Caco-2 (cell line): ENCODE measurements at regions not wholly inside any gene's neighbourhood (a gene's known extent, or its start where the extent isn't known, plus 50 kb on each side); places are given as distances from the start of the nearest gene placed in this dataset.

Experiments
- BruUV-seq: library from RNA; stranded (reverse); fragments of 400-500 nt; replicated peaks from 2 replicates; lab custom pipeline; 2021; lab: Mats Ljungman, UMichigan
- CTCF ChIA-PET: fragments of 300-600 bp; sonication (Branson Sonifier 250); formaldehyde crosslinking; loops from one replicate; lab custom pipeline; 2022; ENCODE audit warnings: antibody characterized with exemption; lab: Charles Lee
- POLR2A ChIA-PET: fragments of 300-600 bp; sonication (Branson Sonifier 250); formaldehyde crosslinking; loops from one replicate; lab custom pipeline; 2022; ENCODE audit warnings: antibody characterized with exemption; lab: Charles Lee
- DNase-seq, 2 experiments: peaks; one replicate each; pipeline versions ENCODE4 v3.0.0 to v3.0.0-alpha.2; 2020 to 2022
- H3K27me3 ChIP-seq: replicated peaks from 2 replicates; pipeline ENCODE4 v1.6.0; 2011; ENCODE audit warnings: low read length; ENCODE audit not compliant: control insufficient read depth, insufficient read depth
- H3K36me3 ChIP-seq: 2 replicates; pipeline ENCODE4 v1.5.1; 2011; ENCODE audit warnings: low read length; ENCODE audit not compliant: control insufficient read depth, insufficient read depth
- H3K4me1 ChIP-seq: fragments of 250-450 bp; sonication (Bioruptor Pico); 2 replicates; pipeline ENCODE4 v1.5.1; 2020; ENCODE audit warnings: mild to moderate bottlenecking
- H3K4me3 ChIP-seq: 2 replicates; pipeline ENCODE4 v1.5.1; 2011; ENCODE audit warnings: low read depth, mild to moderate bottlenecking, control low read depth, low read length
- H3K9me3 ChIP-seq: fragments of 250-450 bp; sonication (Bioruptor Pico); 2 replicates; pipeline ENCODE4 v1.5.1; 2020; ENCODE audit warnings: mild to moderate bottlenecking, moderate library complexity
- H3K27ac Mint-ChIP-seq: one replicate; pipeline ENCODE4 v1.8.0; 2022; ENCODE audit warnings: mixed read lengths; ENCODE audit not compliant: unreplicated experiment
- H3K27me3 Mint-ChIP-seq: one replicate; pipeline ENCODE4 v1.8.0; 2022; ENCODE audit warnings: mixed read lengths; ENCODE audit not compliant: insufficient read depth, unreplicated experiment
- H3K36me3 Mint-ChIP-seq: one replicate; pipeline ENCODE4 v1.8.0; 2022; ENCODE audit warnings: mild to moderate bottlenecking, mixed read lengths; ENCODE audit not compliant: insufficient read depth, unreplicated experiment
- H3K4me1 Mint-ChIP-seq: one replicate; pipeline ENCODE4 v1.8.0; 2022; ENCODE audit warnings: low read depth, mixed read lengths; ENCODE audit not compliant: unreplicated experiment
- H3K4me3 Mint-ChIP-seq: one replicate; pipeline ENCODE4 v1.8.0; 2022; ENCODE audit warnings: mild to moderate bottlenecking, moderate library complexity, mixed read lengths; ENCODE audit not compliant: unreplicated experiment
- H3K9me3 Mint-ChIP-seq: one replicate; pipeline ENCODE4 v1.8.0; 2022; ENCODE audit warnings: mixed read lengths; ENCODE audit not compliant: unreplicated experiment
- intact Hi-C: fragments of 100-400 bp; cut with micrococcal nuclease; formaldehyde crosslinking; loops from one replicate; pipeline ENCODE4 v1.10.0; 2022; ENCODE audit not compliant: unreplicated experiment
- TF ChIP-seq, protein P1 (sequence below), 2 experiments: fragments of 200-600 bp in 1 of 2; IDR thresholded peaks; 1 replicate in 1 of 2; 2 replicates in 1 of 2; pipeline versions ENCODE4 v1.5.1 to v1.8.0; 2011 to 2022; ENCODE audit warnings: antibody characterized with exemption in 1 of 2, control low read depth in 1 of 2, inconsistent platforms in 1 of 2, low read depth in 1 of 2, low read length in 1 of 2, mild to moderate bottlenecking in 1 of 2, moderate library complexity in 1 of 2; ENCODE audit not compliant: insufficient read depth in 1 of 2, severe bottlenecking in 1 of 2, unreplicated experiment in 1 of 2

DNA sequence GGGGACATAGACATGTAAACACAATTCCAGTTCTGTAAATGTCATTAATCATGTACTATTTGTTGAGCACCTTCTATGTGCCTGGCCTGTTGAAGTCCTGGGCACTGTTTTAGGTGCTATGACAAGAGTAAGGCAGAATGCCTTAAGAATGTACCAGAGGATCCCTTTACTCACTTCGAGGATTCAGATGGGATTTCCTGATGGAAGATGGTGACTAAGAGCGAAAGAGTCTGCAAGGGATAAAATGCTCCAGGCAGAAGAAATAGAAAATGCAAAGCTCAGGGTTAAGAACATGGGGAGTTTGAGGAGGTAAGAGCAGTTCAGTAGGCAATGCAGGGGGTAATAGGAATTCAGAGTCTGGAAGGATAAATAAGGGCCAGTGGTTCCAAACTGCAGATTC is 671.3 kb upstream of the TBX3 start:
- POLR2A ChIA-PET, result no interaction called here
- Histone ChIP-seq H3K27me3 (no peaks in the 10 kb centered on the region), H3K4me3 (no peak overlapping the region), H3K9me3 (no peaks in the 10 kb centered on the region), H3K36me3 (no peaks in the 10 kb centered on the region), H3K4me1 (no peaks in the 10 kb centered on the region)
- intact Hi-C loops, result no loop called here
- Mint-ChIP-seq H3K27ac (no peak overlapping the region), H3K36me3 (no peaks in the 10 kb centered on the region), H3K9me3 (no peaks in the 10 kb centered on the region), H3K27me3 (no peaks in the 10 kb centered on the region), H3K4me1 (peaks cover 10% of the 10 kb centered on the region), H3K4me3 (no peak overlapping the region)
- no TSS peak for BruUV-seq
- CTCF ChIA-PET, result no interaction called here
- TF ChIP-seq, protein P1, sequence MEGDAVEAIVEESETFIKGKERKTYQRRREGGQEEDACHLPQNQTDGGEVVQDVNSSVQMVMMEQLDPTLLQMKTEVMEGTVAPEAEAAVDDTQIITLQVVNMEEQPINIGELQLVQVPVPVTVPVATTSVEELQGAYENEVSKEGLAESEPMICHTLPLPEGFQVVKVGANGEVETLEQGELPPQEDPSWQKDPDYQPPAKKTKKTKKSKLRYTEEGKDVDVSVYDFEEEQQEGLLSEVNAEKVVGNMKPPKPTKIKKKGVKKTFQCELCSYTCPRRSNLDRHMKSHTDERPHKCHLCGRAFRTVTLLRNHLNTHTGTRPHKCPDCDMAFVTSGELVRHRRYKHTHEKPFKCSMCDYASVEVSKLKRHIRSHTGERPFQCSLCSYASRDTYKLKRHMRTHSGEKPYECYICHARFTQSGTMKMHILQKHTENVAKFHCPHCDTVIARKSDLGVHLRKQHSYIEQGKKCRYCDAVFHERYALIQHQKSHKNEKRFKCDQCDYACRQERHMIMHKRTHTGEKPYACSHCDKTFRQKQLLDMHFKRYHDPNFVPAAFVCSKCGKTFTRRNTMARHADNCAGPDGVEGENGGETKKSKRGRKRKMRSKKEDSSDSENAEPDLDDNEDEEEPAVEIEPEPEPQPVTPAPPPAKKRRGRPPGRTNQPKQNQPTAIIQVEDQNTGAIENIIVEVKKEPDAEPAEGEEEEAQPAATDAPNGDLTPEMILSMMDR (IDR thresholded peaks at IDR 0.05; ENCODE audit: insufficient read depth in 1 of 2, low read depth in 1 of 2, low read length in 1 of 2, severe bottlenecking in 1 of 2, unreplicated experiment in 1 of 2), result no peak
- no peak for DNase-seq

DNA sequence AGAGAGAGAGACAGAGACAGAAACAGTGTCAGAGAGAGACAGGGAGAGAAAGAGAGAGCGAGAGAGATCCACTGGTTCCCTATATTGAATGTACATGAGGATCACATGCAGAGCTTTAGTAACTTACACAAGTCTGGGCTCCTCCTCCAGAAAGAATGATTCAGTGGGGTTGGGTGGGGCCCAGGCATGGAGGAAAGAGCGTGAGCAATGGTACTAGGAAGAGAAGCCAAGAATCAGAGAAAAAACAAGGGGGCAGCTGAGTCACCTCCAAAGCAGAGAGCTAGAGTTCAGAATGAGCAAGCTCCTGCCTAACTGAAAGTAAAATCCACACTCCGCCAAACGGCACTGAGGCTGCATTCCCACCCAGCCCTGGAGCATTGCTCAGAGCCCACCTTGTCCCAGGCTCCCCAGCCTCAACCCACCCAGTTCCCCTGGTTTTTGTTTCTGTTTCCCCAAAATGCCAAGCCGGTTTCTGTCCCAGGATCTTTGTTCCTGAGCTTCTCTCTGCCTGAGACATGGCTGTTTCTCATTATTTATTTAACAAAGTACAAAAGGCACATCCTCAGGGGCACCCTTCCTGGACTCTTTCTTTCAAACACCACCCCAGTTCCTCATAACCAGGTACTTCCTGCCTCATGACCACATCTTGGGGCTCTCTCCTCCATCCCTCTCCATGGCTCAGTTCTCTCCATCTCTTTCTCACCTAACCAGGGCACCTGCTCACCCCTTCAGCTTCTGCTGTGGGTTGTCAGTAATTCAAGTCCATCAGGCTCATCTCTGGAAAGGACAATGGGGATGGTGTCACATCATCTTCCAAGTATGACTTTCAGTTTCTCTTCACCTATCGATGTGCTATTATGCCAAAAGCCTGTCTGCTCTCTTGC is 670.3 kb upstream of the TBX3 start:
- H3K27me3 ChIP-seq, result no peaks in the 10 kb centered on the region
- POLR2A ChIA-PET, result no interaction called here
- Mint-ChIP-seq H3K27ac (peak overlapping the region; percentile 36), H3K4me1 (peaks cover 10% of the 10 kb centered on the region), H3K9me3 (no peaks in the 10 kb centered on the region), H3K4me3 (no peak overlapping the region), H3K27me3 (no peaks in the 10 kb centered on the region), H3K36me3 (no peaks in the 10 kb centered on the region)
- H3K36me3 ChIP-seq, result no peaks in the 10 kb centered on the region
- TF ChIP-seq, protein P1 (IDR thresholded peaks at IDR 0.05; ENCODE audit: insufficient read depth in 1 of 2, low read depth in 1 of 2, low read length in 1 of 2, severe bottlenecking in 1 of 2, unreplicated experiment in 1 of 2), result no peak
- H3K4me1 ChIP-seq, result no peaks in the 10 kb centered on the region
- no peaks in the 10 kb centered on the region for H3K9me3 ChIP-seq
- DNase-seq, result no peak
- intact Hi-C loops, result no loop called here
- CTCF ChIA-PET, result no interaction called here
- no peak overlapping the region for H3K4me3 ChIP-seq
- no TSS peak for BruUV-seq

DNA sequence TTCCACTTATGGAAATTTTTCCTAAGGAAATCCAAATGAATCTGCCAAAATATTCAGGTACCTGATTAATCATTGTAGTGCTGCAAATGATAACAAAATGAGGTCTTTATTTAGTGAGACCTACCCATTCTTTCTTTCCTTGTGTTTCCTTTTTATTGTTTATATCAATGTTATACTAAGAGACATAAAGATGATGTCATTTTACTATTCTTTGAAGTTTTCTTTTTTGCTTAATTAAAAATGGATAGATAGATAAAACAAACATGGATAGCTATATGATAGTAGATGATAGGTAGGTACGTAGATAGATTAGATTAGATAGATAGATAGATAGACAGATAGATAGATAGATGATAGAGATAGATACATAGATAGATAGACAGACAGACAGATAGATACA is 669.5 kb upstream of the TBX3 start:
- TF ChIP-seq, protein P1 (IDR thresholded peaks at IDR 0.05; ENCODE audit: insufficient read depth in 1 of 2, low read depth in 1 of 2, low read length in 1 of 2, severe bottlenecking in 1 of 2, unreplicated experiment in 1 of 2), result no peak
- Mint-ChIP-seq H3K36me3 (no peaks in the 10 kb centered on the region), H3K9me3 (no peaks in the 10 kb centered on the region), H3K27ac (no peak overlapping the region), H3K27me3 (no peaks in the 10 kb centered on the region), H3K4me1 (peaks cover 10% of the 10 kb centered on the region), H3K4me3 (no peak overlapping the region)
- H3K36me3 ChIP-seq, result no peaks in the 10 kb centered on the region
- intact Hi-C loops, result no loop called here
- ChIA-PET POLR2A (no interaction called here), CTCF (interaction anchor here (0.6 kb wide), 1 partner anchor 729 kb away, joined by 3 read pairs; no protein-coding TSS in a partner anchor)
- no peak overlapping the region for H3K4me3 ChIP-seq
- no TSS peak for BruUV-seq
- no peaks in the 10 kb centered on the region for H3K9me3 ChIP-seq
- DNase-seq, result no peak
- H3K27me3 ChIP-seq, result no peaks in the 10 kb centered on the region
- H3K4me1 ChIP-seq, result no peaks in the 10 kb centered on the region
